Neutrophil (primary cell): ENCODE measurements at regions not wholly inside any gene's neighbourhood (a gene's known extent, or its start where the extent isn't known, plus 50 kb on each side); places are given as distances from the start of the nearest gene placed in this dataset.

Experiments
- H3K27ac ChIP-seq: fragments of 200-600 bp; sonication (generic); 2 replicates; pipeline ENCODE4 v1.5.1; 2016; ENCODE audit warnings: mild to moderate bottlenecking, moderate library complexity
- H3K27me3 ChIP-seq: fragments of 200-600 bp; sonication (generic); 2 replicates; pipeline ENCODE4 v1.6.0; 2016; ENCODE audit warnings: mild to moderate bottlenecking
- H3K36me3 ChIP-seq: fragments of 200-600 bp; sonication (generic); 2 replicates; pipeline ENCODE4 v1.5.1; 2017
- H3K4me1 ChIP-seq, 2 experiments: fragments of 200-600 bp in 1 of 2; sonication (generic) in 1 of 2; 1 replicate in 1 of 2; 2 replicates in 1 of 2; pipeline versions ENCODE4 v1.5.1 to v1.6.1; 2013 to 2016; ENCODE audit warnings: low read depth in 1 of 2, low read length in 1 of 2, mild to moderate bottlenecking in 1 of 2, moderate library complexity in 1 of 2; ENCODE audit not compliant: control insufficient read depth in 1 of 2, insufficient read depth in 1 of 2
- H3K4me3 ChIP-seq, 2 experiments: fragments of 200-600 bp in 1 of 2; sonication (generic) in 1 of 2; 1 replicate in 1 of 2; 2 replicates in 1 of 2; pipeline ENCODE4 v1.5.1; 2013 to 2016; ENCODE audit warnings: low read depth in 1 of 2, low read length in 1 of 2, mild to moderate bottlenecking in 1 of 2, moderate library complexity in 1 of 2
- H3K9me3 ChIP-seq: fragments of 200-600 bp; sonication (generic); 2 replicates; pipeline ENCODE4 v1.5.1; 2016
- CTCF ChIP-seq: fragments of 200-600 bp; sonication (generic); IDR thresholded peaks from 2 replicates; pipeline ENCODE4 v1.5.1; 2016; ENCODE audit warnings: antibody characterized with exemption

GRCh38 chr5:17132444-17133083 lies 84.9 kb upstream of the BASP1 start:
- peaks cover 0 to 3% of the 10 kb centered on the region in 2 experiments for H3K4me1 ChIP-seq
- H3K9me3 ChIP-seq: no peaks in the 10 kb centered on the region
- peaks cover 37% of the 10 kb centered on the region for H3K27me3 ChIP-seq
- H3K27ac ChIP-seq: no peak overlapping the region
- peak; percentile 50 for TF ChIP-seq CTCF
- H3K4me3 ChIP-seq: no peak overlapping the region
- H3K36me3 ChIP-seq: no peaks in the 10 kb centered on the region

- no peak for TF ChIP-seq CTCF
- Histone ChIP-seq H3K27ac (no peak overlapping the region), H3K36me3 (no peaks in the 10 kb centered on the region), H3K27me3 (peaks cover 20% of the 10 kb centered on the region), H3K4me1 (peaks cover 0 to 3% of the 10 kb centered on the region in 2 experiments), H3K9me3 (no peaks in the 10 kb centered on the region), H3K4me3 (no peak overlapping the region)
Observed at GRCh38 chr5:17135050-17135449, 82.4 kb upstream of the BASP1 start.

- Histone ChIP-seq H3K36me3 (no peaks in the 10 kb centered on the region), H3K4me1 (no peaks in the 10 kb centered on the region), H3K9me3 (no peaks in the 10 kb centered on the region), H3K27ac (no peak overlapping the region), H3K27me3 (no peaks in the 10 kb centered on the region), H3K4me3 (no peak overlapping the region)
- TF ChIP-seq CTCF: no peak
Observed at GRCh38 chr5:17143335-17143734, 74.1 kb upstream of the BASP1 start.

GRCh38 chr5:17146280-17146841 lies 71.1 kb upstream of the BASP1 start:
- Histone ChIP-seq H3K4me3 (no peak overlapping the region), H3K4me1 (no peaks in the 10 kb centered on the region), H3K27ac (no peak overlapping the region), H3K9me3 (no peaks in the 10 kb centered on the region), H3K27me3 (no peaks in the 10 kb centered on the region), H3K36me3 (no peaks in the 10 kb centered on the region)
- TF ChIP-seq CTCF: no peak

- H3K4me3 ChIP-seq: no peak overlapping the region
- no peaks in the 10 kb centered on the region for H3K36me3 ChIP-seq
- no peak for TF ChIP-seq CTCF
- no peaks in the 10 kb centered on the region for H3K27me3 ChIP-seq
- H3K9me3 ChIP-seq: no peaks in the 10 kb centered on the region
- no peaks in the 10 kb centered on the region for H3K4me1 ChIP-seq
- no peak overlapping the region for H3K27ac ChIP-seq
Observed at GRCh38 chr5:17147170-17147569, 70.3 kb upstream of the BASP1 start.
